ENCODE measurements at regions not wholly inside any gene's neighbourhood (a gene's known extent, or its start where the extent isn't known, plus 50 kb on each side); places are given as distances from the start of the nearest gene placed in this dataset.

DNA sequence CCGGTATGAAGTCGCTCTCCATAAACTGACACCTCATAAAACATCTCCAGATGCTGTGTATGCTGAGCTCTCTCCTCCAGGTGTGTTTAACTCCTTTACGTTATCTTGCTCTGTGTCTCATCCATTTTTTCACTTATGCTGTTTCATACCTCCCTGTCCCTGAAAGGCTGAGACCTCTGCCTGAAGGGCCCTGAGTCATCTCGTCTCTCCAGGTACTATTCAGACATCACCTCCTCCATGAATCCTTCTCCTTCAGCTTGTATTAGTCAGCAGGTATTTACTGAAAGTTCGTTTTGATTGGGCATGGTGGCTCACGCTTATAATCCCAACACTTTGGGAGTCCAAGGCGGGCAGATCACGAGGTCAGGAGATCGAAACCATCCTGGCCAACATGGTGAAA is 244.5 kb upstream of the EPHA4 start (continued):
- TF ChIP-seq, protein P1, sequence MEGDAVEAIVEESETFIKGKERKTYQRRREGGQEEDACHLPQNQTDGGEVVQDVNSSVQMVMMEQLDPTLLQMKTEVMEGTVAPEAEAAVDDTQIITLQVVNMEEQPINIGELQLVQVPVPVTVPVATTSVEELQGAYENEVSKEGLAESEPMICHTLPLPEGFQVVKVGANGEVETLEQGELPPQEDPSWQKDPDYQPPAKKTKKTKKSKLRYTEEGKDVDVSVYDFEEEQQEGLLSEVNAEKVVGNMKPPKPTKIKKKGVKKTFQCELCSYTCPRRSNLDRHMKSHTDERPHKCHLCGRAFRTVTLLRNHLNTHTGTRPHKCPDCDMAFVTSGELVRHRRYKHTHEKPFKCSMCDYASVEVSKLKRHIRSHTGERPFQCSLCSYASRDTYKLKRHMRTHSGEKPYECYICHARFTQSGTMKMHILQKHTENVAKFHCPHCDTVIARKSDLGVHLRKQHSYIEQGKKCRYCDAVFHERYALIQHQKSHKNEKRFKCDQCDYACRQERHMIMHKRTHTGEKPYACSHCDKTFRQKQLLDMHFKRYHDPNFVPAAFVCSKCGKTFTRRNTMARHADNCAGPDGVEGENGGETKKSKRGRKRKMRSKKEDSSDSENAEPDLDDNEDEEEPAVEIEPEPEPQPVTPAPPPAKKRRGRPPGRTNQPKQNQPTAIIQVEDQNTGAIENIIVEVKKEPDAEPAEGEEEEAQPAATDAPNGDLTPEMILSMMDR (IDR thresholded peaks at IDR 0.05 in 2 of 3, conservative IDR thresholded peaks at IDR 0.05 in 1 of 3; ENCODE audit: borderline replicate concordance in 1 of 3, insufficient read depth in 1 of 3, low read depth in 2 of 3, low read length in 2 of 3): no peak

DNA sequence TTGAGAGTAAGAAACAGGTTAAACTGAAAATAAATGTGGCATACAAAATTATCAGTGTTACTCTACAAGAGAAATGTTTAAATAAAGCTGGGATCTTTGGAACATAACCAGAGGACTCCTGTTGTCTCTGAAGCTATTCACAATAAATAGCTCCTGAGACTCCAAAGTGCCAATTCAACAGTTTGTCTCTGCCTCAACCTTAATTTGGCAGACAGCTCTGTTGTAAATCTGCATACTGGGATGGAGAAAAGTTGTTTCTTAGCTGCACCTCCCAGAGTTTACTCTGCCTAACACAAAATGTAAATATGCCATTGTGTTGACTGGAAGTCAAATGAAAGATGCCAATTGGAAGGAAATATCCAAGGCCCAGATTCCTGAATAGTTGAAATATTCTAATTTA is 238.5 kb upstream of the EPHA4 start:
- no peaks in the 10 kb centered on the region for H3K79me2 ChIP-seq (ENCODE audit: insufficient read depth, low read length)
- H3K4me2 ChIP-seq (ENCODE audit: low read length): no peak overlapping the region
- no peak for TF ChIP-seq JUND (IDR thresholded peaks at IDR 0.05)
- TF ChIP-seq FOSL1 (IDR thresholded peaks at IDR 0.05; ENCODE audit: low read depth): no peak
- TF ChIP-seq SRF (IDR thresholded peaks at IDR 0.05; ENCODE audit: low read depth): no peak
- no peak for TF ChIP-seq TCF7L2 (IDR thresholded peaks at IDR 0.05; ENCODE audit: borderline replicate concordance, extremely low read depth, insufficient read depth, insufficient read length)
- TF ChIP-seq REST (IDR thresholded peaks at IDR 0.05; ENCODE audit: low read depth): no peak
- TF ChIP-seq EZH2 (IDR thresholded peaks at IDR 0.05): no peak
- TF ChIP-seq POLR2A (IDR thresholded peaks at IDR 0.05; ENCODE audit: borderline replicate concordance, extremely low read depth, insufficient read depth, insufficient read length): no peak
- no peak for TF ChIP-seq RAD21 (IDR thresholded peaks at IDR 0.05; ENCODE audit: low read depth)
- TF ChIP-seq EGR1 (IDR thresholded peaks at IDR 0.05; ENCODE audit: low read depth): no peak
- no peak for TF ChIP-seq EZH2phosphoT487 (IDR thresholded peaks at IDR 0.05; ENCODE audit: borderline replicate concordance)
- TF ChIP-seq, protein P1 (IDR thresholded peaks at IDR 0.05 in 2 of 3, conservative IDR thresholded peaks at IDR 0.05 in 1 of 3; ENCODE audit: borderline replicate concordance in 1 of 3, insufficient read depth in 1 of 3, low read depth in 2 of 3, low read length in 2 of 3): no peak
- no peak for TF ChIP-seq ZFX (IDR thresholded peaks at IDR 0.05)
- TF ChIP-seq POLR2AphosphoS5 (IDR thresholded peaks at IDR 0.05; ENCODE audit: low read depth, low read length): no peak
- TF ChIP-seq MAX (IDR thresholded peaks at IDR 0.05): no peak
- no peak for ATAC-seq
- H3K27me3 ChIP-seq (ENCODE audit: insufficient read depth, low read length): peaks cover 8% of the 10 kb centered on the region; the same call in 1 of the 2 replicates
- POLR2A ChIA-PET: no interaction called here
- CTCF ChIA-PET: no interaction called here
- H3K9ac ChIP-seq (ENCODE audit: low read length): no peak overlapping the region
- no peak overlapping the region for H3K27ac ChIP-seq (ENCODE audit: low read depth, low read length)
- intact Hi-C loops (cut with micrococcal nuclease): no loop called here
- RAD21 ChIA-PET (ENCODE audit: low non-redundant PET in 1 of 2, low total read pairs in 2 of 2, uncharacterized antibody in 2 of 2, unreplicated experiment in 2 of 2): no interaction called here
- no peak for DNase-seq (ENCODE audit: low read depth, low spot score)
- no peak overlapping the region for H3K4me3 ChIP-seq (replicated peaks in 1 of 2; ENCODE audit: low read depth in 1 of 2, low read length in 2 of 2)
- H4K20me1 ChIP-seq (ENCODE audit: insufficient read depth): no peaks in the 10 kb centered on the region
- no peak overlapping the region for H2AFZ ChIP-seq (ENCODE audit: low read depth, low read length, poor library complexity, severe bottlenecking)
- no TSS peak for BruUV-seq (replicated peaks)
- H3K9me2 ChIP-seq (ENCODE audit: insufficient read depth): no peaks in the 10 kb centered on the region
- peaks cover 0 to 4% of the 10 kb centered on the region in 2 experiments; a peak in 1 of 4 replicates for H3K4me1 ChIP-seq (ENCODE audit: control insufficient read depth in 1 of 2, insufficient read depth in 2 of 2, low read length in 2 of 2)
- no peaks in the 10 kb centered on the region for H3K36me3 ChIP-seq (ENCODE audit: control insufficient read depth in 1 of 2, insufficient read depth in 2 of 2, low read length in 2 of 2)
- H3K9me3 ChIP-seq (ENCODE audit: control insufficient read depth in 1 of 2, insufficient read depth in 1 of 2, low read depth in 1 of 2, low read length in 2 of 2): no peaks in the 10 kb centered on the region

Measured in HCT116 (cell line).